ENCODE measurements at regions not wholly inside any gene's neighbourhood (a gene's known extent, or its start where the extent isn't known, plus 50 kb on each side); places are given as distances from the start of the nearest gene placed in this dataset.

DNA sequence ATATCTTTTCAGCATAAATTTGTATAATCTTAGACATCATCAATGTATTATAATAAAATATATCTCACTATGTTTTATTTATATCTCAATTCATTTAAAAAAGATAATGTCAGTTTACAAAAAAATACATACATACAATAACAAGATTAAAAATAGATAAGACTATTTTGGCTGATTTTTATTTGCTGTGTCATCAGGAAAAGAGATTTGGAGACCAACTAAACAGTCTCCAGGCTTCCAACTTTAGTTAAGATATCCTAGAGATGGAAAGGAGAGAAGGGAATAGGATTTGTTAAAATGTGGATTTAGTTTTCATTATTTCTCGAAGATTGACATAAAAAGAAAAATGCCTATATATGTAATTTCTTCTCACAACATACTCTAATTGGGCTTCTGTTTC is 433.8 kb upstream of the TOM1L1 start:
- TF ChIP-seq, protein P1, sequence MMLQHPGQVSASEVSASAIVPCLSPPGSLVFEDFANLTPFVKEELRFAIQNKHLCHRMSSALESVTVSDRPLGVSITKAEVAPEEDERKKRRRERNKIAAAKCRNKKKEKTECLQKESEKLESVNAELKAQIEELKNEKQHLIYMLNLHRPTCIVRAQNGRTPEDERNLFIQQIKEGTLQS (IDR thresholded peaks at IDR 0.05) = no peak
- no peak for TF ChIP-seq RAD21 (IDR thresholded peaks at IDR 0.05)
- TF ChIP-seq, protein P2, sequence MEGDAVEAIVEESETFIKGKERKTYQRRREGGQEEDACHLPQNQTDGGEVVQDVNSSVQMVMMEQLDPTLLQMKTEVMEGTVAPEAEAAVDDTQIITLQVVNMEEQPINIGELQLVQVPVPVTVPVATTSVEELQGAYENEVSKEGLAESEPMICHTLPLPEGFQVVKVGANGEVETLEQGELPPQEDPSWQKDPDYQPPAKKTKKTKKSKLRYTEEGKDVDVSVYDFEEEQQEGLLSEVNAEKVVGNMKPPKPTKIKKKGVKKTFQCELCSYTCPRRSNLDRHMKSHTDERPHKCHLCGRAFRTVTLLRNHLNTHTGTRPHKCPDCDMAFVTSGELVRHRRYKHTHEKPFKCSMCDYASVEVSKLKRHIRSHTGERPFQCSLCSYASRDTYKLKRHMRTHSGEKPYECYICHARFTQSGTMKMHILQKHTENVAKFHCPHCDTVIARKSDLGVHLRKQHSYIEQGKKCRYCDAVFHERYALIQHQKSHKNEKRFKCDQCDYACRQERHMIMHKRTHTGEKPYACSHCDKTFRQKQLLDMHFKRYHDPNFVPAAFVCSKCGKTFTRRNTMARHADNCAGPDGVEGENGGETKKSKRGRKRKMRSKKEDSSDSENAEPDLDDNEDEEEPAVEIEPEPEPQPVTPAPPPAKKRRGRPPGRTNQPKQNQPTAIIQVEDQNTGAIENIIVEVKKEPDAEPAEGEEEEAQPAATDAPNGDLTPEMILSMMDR (IDR thresholded peaks at IDR 0.05; ENCODE audit: low read depth, low read length, missing input control) = no peak
- no peak for TF ChIP-seq YY1 (IDR thresholded peaks at IDR 0.05)
- TF ChIP-seq, protein P3, sequence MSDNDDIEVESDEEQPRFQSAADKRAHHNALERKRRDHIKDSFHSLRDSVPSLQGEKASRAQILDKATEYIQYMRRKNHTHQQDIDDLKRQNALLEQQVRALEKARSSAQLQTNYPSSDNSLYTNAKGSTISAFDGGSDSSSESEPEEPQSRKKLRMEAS (IDR thresholded peaks at IDR 0.05) = no peak
- TF ChIP-seq TAF1 (conservative IDR thresholded peaks at IDR 0.05) = no peak
- no peak for TF ChIP-seq GABPA (IDR thresholded peaks at IDR 0.05 in 1 of 2, conservative IDR thresholded peaks at IDR 0.05 in 1 of 2)
- TF ChIP-seq, protein P4, sequence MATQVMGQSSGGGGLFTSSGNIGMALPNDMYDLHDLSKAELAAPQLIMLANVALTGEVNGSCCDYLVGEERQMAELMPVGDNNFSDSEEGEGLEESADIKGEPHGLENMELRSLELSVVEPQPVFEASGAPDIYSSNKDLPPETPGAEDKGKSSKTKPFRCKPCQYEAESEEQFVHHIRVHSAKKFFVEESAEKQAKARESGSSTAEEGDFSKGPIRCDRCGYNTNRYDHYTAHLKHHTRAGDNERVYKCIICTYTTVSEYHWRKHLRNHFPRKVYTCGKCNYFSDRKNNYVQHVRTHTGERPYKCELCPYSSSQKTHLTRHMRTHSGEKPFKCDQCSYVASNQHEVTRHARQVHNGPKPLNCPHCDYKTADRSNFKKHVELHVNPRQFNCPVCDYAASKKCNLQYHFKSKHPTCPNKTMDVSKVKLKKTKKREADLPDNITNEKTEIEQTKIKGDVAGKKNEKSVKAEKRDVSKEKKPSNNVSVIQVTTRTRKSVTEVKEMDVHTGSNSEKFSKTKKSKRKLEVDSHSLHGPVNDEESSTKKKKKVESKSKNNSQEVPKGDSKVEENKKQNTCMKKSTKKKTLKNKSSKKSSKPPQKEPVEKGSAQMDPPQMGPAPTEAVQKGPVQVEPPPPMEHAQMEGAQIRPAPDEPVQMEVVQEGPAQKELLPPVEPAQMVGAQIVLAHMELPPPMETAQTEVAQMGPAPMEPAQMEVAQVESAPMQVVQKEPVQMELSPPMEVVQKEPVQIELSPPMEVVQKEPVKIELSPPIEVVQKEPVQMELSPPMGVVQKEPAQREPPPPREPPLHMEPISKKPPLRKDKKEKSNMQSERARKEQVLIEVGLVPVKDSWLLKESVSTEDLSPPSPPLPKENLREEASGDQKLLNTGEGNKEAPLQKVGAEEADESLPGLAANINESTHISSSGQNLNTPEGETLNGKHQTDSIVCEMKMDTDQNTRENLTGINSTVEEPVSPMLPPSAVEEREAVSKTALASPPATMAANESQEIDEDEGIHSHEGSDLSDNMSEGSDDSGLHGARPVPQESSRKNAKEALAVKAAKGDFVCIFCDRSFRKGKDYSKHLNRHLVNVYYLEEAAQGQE (IDR thresholded peaks at IDR 0.05) = no peak
- no peak for TF ChIP-seq EGR1 (IDR thresholded peaks at IDR 0.05; ENCODE audit: low read depth in 2 of 2)
- TF ChIP-seq SP1 (IDR thresholded peaks at IDR 0.05) = no peak

Data from liver (tissue), 3 donors.